OCI-M2 (cell line): ENCODE measurements at regions not wholly inside any gene's neighbourhood (a gene's known extent, or its start where the extent isn't known, plus 50 kb on each side); places are given as distances from the start of the nearest gene placed in this dataset.
"Not testable (repeated sequence)": the region's sequence is repeated elsewhere in the genome, so short reads cannot be mapped to it uniquely, and the experiment has no call there.

ENCODE experiments used
- DNase-seq: peaks from one replicate; lab custom pipeline; 2025; ENCODE audit not compliant: unreplicated experiment; lab: John Stamatoyannopoulos, UW

- no peak for DNase-seq
These were observed 797.3 kb downstream of the BCL11A start for GRCh38 chr2:59756150-59756549.

GRCh38 chr2:59754011-59754735, 799.3 kb downstream of the BCL11A start:
- no peak for DNase-seq

- no peak for DNase-seq
These were observed 800.9 kb downstream of the BCL11A start for GRCh38 chr2:59752512-59752911.

- no peak for DNase-seq
These were observed 801.4 kb downstream of the BCL11A start for GRCh38 chr2:59752071-59752470.

- DNase-seq: not testable (repeated sequence)
These were observed 802.2 kb downstream of the BCL11A start for GRCh38 chr2:59751214-59751613.

- no peak for DNase-seq
These were observed 807.2 kb downstream of the BCL11A start for GRCh38 chr2:59746291-59746690.

- DNase-seq: no peak
These were observed 808.4 kb downstream of the BCL11A start for GRCh38 chr2:59745085-59745484.

- no peak for DNase-seq
These were observed 809.0 kb downstream of the BCL11A start for GRCh38 chr2:59744436-59744835.

DNA sequence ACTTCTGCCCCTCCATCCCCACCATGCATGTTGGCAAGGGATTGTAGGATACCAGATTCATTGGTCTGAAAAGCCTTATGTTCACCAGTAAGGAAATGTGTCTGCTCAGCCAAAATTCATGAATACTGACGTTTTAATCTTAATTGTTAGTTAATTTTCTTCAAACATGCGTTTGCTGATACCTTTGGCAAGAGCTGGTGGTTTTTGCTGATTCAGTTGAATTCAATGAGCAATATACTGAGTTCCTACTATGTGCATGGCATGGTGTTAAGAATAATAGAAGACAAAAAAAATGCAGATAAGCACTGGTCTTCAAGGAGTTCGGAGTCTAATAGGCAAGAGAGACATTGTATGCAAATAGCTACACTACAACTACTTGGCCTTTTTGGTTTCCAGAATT, 811.6 kb downstream of the BCL11A start:
- DNase-seq: no peak

DNA sequence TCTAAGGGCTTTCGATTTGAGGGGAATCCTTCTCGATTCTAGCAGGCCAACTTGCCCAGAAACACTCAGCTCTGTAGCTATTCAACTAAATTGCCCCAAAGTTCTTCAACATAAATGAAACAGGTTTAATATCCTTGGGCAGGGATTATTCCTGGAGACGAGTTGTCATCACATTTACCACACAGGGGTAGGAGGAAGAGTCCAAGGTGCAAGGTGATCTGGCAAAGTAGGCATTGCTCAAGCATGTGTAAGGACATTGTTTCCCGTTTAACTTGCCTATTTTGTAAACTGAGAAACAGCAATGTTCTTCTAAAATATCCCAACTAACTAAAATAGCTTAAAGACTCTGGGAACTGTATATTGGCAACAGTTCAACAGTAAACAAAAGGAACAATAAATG, 814.3 kb downstream of the BCL11A start:
- DNase-seq: no peak

DNA sequence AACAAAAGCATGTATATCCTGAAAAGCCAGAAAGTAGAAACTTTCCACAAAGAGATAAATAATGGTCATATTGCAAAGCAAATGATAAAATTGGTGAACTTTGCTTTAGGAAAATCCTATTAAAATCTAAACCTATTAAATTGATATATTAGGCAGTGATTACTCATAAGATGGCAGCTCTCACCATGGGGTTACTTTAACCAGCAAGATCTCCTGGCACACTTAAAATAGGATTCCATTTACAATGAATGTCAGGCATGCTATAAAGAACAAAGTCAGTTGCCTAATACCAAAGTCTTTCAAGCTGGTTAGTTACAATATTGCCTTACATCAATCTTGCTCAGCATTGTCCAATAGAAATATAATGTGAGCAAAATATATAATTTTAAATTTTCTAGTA, 816.2 kb downstream of the BCL11A start:
- DNase-seq: no peak

- DNase-seq: no peak
These were observed 818.7 kb downstream of the BCL11A start for GRCh38 chr2:59734743-59735142.

- no peak for DNase-seq
These were observed 819.5 kb downstream of the BCL11A start for GRCh38 chr2:59733970-59734369.

GRCh38 chr2:59733567-59733930, 819.9 kb downstream of the BCL11A start:
- no peak for DNase-seq

GRCh38 chr2:59732871-59733566, 820.4 kb downstream of the BCL11A start:
- DNase-seq: no peak

DNA sequence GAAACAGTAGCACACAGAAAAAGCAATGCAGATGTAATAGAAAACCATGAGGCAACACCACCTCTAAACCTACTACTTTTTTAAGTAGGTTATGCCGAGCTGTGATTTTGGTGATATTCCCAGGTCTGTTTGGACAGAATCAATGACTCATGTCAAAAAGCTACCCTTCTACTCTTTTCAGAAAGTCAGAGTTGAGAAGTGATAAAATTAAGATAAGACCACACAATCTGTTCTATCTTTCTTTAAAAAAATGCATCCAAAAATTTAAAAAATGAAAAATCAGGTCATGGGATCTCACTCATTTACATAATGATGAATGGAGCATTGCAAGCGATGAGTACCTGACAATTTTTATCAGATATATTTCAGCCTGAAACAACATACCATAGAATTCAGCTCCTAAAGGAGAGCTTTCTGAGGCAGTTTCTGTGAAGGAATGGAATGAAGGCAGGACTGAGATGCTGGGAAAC, 826.3 kb downstream of the BCL11A start:
- DNase-seq: no peak

- no peak for DNase-seq
These were observed 827.0 kb downstream of the BCL11A start for GRCh38 chr2:59726228-59727120.

GRCh38 chr2:59724746-59725145, 828.7 kb downstream of the BCL11A start:
- DNase-seq: no peak

- no peak for DNase-seq
These were observed 833.1 kb downstream of the BCL11A start for GRCh38 chr2:59720296-59720866.

DNA sequence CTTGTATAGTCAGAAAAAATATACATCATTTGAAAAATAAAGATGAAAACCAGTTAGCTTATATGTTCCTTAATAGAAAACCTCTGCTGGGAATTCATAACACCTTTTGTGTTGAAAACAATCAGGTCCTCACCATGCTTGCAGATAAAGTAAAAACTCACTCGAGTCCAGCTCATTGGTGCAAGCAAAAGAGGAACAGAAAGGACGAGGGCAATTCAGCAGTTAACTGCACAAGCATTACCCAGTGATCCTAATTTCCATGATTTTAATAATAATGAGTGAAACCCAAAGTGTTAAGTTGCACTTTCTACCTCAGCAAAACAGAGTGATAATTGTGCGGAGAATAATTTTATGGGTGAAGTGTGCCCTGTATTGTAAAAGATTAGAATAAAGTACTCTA, 839.9 kb downstream of the BCL11A start:
- DNase-seq: no peak

- no peak for DNase-seq
These were observed 842.3 kb downstream of the BCL11A start for GRCh38 chr2:59711121-59711520.
